ENCODE measurements at regions not wholly inside any gene's neighbourhood (a gene's known extent, or its start where the extent isn't known, plus 50 kb on each side); places are given as distances from the start of the nearest gene placed in this dataset.

DNA sequence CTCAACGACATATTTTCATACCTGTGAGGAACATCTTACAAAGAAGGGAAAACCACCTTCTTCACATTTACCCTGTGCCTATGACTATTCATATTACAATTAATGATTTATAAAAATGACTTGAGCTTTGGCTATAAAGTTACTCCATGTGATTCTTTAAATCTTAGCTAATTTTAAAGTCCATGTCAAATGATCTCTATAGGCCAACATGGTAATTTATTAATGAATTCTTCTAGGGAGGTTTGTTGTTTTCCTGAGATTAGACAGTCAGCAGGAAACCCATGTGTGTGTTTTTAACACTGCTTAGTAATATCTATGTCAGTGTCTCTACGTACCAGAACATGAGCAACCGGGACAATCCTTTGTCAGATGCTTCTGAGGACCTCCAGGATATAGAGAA is 307.3 kb downstream of the IPMK start:
- no peak overlapping the region for H3K4me3 ChIP-seq (ENCODE audit: low read depth, low read length)
- TF ChIP-seq, protein P1, sequence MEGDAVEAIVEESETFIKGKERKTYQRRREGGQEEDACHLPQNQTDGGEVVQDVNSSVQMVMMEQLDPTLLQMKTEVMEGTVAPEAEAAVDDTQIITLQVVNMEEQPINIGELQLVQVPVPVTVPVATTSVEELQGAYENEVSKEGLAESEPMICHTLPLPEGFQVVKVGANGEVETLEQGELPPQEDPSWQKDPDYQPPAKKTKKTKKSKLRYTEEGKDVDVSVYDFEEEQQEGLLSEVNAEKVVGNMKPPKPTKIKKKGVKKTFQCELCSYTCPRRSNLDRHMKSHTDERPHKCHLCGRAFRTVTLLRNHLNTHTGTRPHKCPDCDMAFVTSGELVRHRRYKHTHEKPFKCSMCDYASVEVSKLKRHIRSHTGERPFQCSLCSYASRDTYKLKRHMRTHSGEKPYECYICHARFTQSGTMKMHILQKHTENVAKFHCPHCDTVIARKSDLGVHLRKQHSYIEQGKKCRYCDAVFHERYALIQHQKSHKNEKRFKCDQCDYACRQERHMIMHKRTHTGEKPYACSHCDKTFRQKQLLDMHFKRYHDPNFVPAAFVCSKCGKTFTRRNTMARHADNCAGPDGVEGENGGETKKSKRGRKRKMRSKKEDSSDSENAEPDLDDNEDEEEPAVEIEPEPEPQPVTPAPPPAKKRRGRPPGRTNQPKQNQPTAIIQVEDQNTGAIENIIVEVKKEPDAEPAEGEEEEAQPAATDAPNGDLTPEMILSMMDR (conservative IDR thresholded peaks at IDR 0.05; ENCODE audit: low read depth, low read length), result no peak
- DNase-seq (ENCODE audit: low read depth), result no peak

- TF ChIP-seq, protein P1 (conservative IDR thresholded peaks at IDR 0.05; ENCODE audit: low read depth, low read length), result no peak
These were observed 308.2 kb downstream of the IPMK start for GRCh38 chr10:57959318-57960006.

GRCh38 chr10:57955076-57955475 is 312.6 kb downstream of the IPMK start:
- H3K4me3 ChIP-seq (ENCODE audit: low read depth, low read length), result no peak overlapping the region
- peak; percentile 81 for DNase-seq (ENCODE audit: low read depth)
- TF ChIP-seq, protein P1 (conservative IDR thresholded peaks at IDR 0.05; ENCODE audit: low read depth, low read length), result no peak

More at GRCh38 chr10:57959318-57960006, 308.2 kb downstream of the IPMK start:
- H3K4me3 ChIP-seq (ENCODE audit: low read depth, low read length), result no peak overlapping the region
- DNase-seq (ENCODE audit: low read depth), result no peak

GRCh38 chr10:57952741-57953140 is 315.0 kb downstream of the IPMK start:
- peak; percentile 93 for DNase-seq (ENCODE audit: low read depth)
- H3K4me3 ChIP-seq (ENCODE audit: low read depth, low read length), result no peak overlapping the region
- TF ChIP-seq, protein P1 (conservative IDR thresholded peaks at IDR 0.05; ENCODE audit: low read depth, low read length), result no peak

GRCh38 chr10:57950442-57950974 is 317.2 kb downstream of the IPMK start:
- no peak for DNase-seq (ENCODE audit: low read depth)
- no peak overlapping the region for H3K4me3 ChIP-seq (ENCODE audit: low read depth, low read length)
- TF ChIP-seq, protein P1 (conservative IDR thresholded peaks at IDR 0.05; ENCODE audit: low read depth, low read length), result no peak

- peak; percentile 57 for DNase-seq (ENCODE audit: low read depth)
- H3K4me3 ChIP-seq (ENCODE audit: low read depth, low read length), result no peak overlapping the region
- TF ChIP-seq, protein P1 (conservative IDR thresholded peaks at IDR 0.05; ENCODE audit: low read depth, low read length), result no peak
These were observed 318.9 kb downstream of the IPMK start for GRCh38 chr10:57948796-57949195.

- no peak for DNase-seq (ENCODE audit: low read depth)
- TF ChIP-seq, protein P1 (conservative IDR thresholded peaks at IDR 0.05; ENCODE audit: low read depth, low read length), result no peak
- H3K4me3 ChIP-seq (ENCODE audit: low read depth, low read length), result no peak overlapping the region
These were observed 320.9 kb downstream of the IPMK start for GRCh38 chr10:57946833-57947232.

Measured in choroid plexus epithelial cell (primary cell).